Keratinocyte (primary cell): ENCODE measurements at regions not wholly inside any gene's neighbourhood (a gene's known extent, or its start where the extent isn't known, plus 50 kb on each side); places are given as distances from the start of the nearest gene placed in this dataset.

Source experiments
- EZH2 ChIP-seq: IDR thresholded peaks from one replicate; pipeline ENCODE4 v1.6.1; 2012; ENCODE audit warnings: inconsistent platforms, mild to moderate bottlenecking, low read length, moderate library complexity
- TF ChIP-seq, protein P1 (sequence below), 3 experiments: IDR thresholded peaks in 1 of 3; conservative IDR thresholded peaks in 1 of 3; optimal IDR thresholded peaks in 1 of 3; 2 replicates in 2 of 3; 3 replicates in 1 of 3; pipeline versions ENCODE3 to v1.5.1; 2011; ENCODE audit warnings: low read length in 3 of 3, mild to moderate bottlenecking in 3 of 3, moderate library complexity in 2 of 3, control low read depth in 1 of 3, inconsistent platforms in 1 of 3; ENCODE audit not compliant: insufficient read depth in 2 of 3; ENCODE audit errors: extremely low read depth in 1 of 3

- TF ChIP-seq, protein P1, sequence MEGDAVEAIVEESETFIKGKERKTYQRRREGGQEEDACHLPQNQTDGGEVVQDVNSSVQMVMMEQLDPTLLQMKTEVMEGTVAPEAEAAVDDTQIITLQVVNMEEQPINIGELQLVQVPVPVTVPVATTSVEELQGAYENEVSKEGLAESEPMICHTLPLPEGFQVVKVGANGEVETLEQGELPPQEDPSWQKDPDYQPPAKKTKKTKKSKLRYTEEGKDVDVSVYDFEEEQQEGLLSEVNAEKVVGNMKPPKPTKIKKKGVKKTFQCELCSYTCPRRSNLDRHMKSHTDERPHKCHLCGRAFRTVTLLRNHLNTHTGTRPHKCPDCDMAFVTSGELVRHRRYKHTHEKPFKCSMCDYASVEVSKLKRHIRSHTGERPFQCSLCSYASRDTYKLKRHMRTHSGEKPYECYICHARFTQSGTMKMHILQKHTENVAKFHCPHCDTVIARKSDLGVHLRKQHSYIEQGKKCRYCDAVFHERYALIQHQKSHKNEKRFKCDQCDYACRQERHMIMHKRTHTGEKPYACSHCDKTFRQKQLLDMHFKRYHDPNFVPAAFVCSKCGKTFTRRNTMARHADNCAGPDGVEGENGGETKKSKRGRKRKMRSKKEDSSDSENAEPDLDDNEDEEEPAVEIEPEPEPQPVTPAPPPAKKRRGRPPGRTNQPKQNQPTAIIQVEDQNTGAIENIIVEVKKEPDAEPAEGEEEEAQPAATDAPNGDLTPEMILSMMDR (optimal IDR thresholded peaks at IDR 0.05 in 1 of 3, IDR thresholded peaks at IDR 0.05 in 1 of 3, conservative IDR thresholded peaks at IDR 0.05 in 1 of 3; ENCODE audit: extremely low read depth in 1 of 3, insufficient read depth in 2 of 3, low read length in 3 of 3) = no peak
- no peak for TF ChIP-seq EZH2
Measured at GRCh38 chr1:192918259-192918658, 109.4 kb downstream of the RGS2 start.
